Sigmoid colon (tissue), 4 donors: ENCODE measurements at regions not wholly inside any gene's neighbourhood (a gene's known extent, or its start where the extent isn't known, plus 50 kb on each side); places are given as distances from the start of the nearest gene placed in this dataset.
"Not testable (repeated sequence)": the region's sequence is repeated elsewhere in the genome, so short reads cannot be mapped to it uniquely, and the experiment has no call there.

Experiments used
- CTCF ChIP-seq, 4 experiments: fragments of 450-650 bp in 3 of 4; fragments of 200-600 bp in 1 of 4; IDR thresholded peaks; one replicate each; pipeline ENCODE4 v1.5.1; 2016 to 2019; ENCODE audit warnings: antibody characterized with exemption in 4 of 4, mild to moderate bottlenecking in 3 of 4, moderate library complexity in 2 of 4
- EP300 ChIP-seq, 4 donors: sonication (generic); formaldehyde crosslinking; IDR thresholded peaks; one replicate each; pipeline ENCODE4 v1.6.1; 2017; ENCODE audit warnings: antibody characterized with exemption in 4 of 4
- POLR2A ChIP-seq, 2 donors: fragments of 450-650 bp; IDR thresholded peaks; one replicate each; pipeline ENCODE4 v1.6.1; 2016; ENCODE audit warnings: antibody characterized with exemption in 2 of 2, mild to moderate bottlenecking in 2 of 2, moderate library complexity in 2 of 2
- POLR2AphosphoS5 ChIP-seq, 4 donors: sonication (generic); formaldehyde crosslinking; IDR thresholded peaks; one replicate each; pipeline ENCODE4 v1.6.1; 2017; ENCODE audit warnings: antibody characterized with exemption in 4 of 4

- not testable (repeated sequence) for TF ChIP-seq CTCF, POLR2A, EP300, POLR2AphosphoS5 (IDR thresholded peaks at IDR 0.05)
Observed at GRCh38 chr2:240262578-240262977, 122.1 kb upstream of the OTOS start.
